Kidney capillary endothelial cell (primary cell): ENCODE measurements at regions not wholly inside any gene's neighbourhood (a gene's known extent, or its start where the extent isn't known, plus 50 kb on each side); places are given as distances from the start of the nearest gene placed in this dataset.
"Not testable (repeated sequence)": the region's sequence is repeated elsewhere in the genome, so short reads cannot be mapped to it uniquely, and the experiment has no call there.

Experiments used
- DNase-seq: peaks from one replicate; pipeline ENCODE4 v3.0.0-alpha.2; 2018; ENCODE audit warnings: low spot score

- no peak for DNase-seq
Measured at GRCh38 chr3:147471741-147472140, 62.6 kb downstream of the ZIC1 start.

- no peak for DNase-seq
Measured at GRCh38 chr3:147472846-147473245, 63.7 kb downstream of the ZIC1 start.

GRCh38 chr3:147483145-147483544 lies 74.0 kb downstream of the ZIC1 start:
- no peak for DNase-seq

- DNase-seq: no peak
Measured at GRCh38 chr3:147483578-147483977, 74.4 kb downstream of the ZIC1 start.

- DNase-seq: no peak
Measured at GRCh38 chr3:147493065-147493464, 83.9 kb downstream of the ZIC1 start.

- DNase-seq: no peak
Measured at GRCh38 chr3:147493666-147494065, 84.5 kb downstream of the ZIC1 start.

GRCh38 chr3:147497286-147497685 lies 88.1 kb downstream of the ZIC1 start:
- no peak for DNase-seq

- no peak for DNase-seq
Measured at GRCh38 chr3:147507638-147508286, 98.6 kb downstream of the ZIC1 start.

GRCh38 chr3:147509448-147509847 lies 100.3 kb downstream of the ZIC1 start:
- DNase-seq: no peak

GRCh38 chr3:147513785-147514184 lies 104.6 kb downstream of the ZIC1 start:
- DNase-seq: no peak

- no peak for DNase-seq
Measured at GRCh38 chr3:147514366-147515160, 105.4 kb downstream of the ZIC1 start.

- no peak for DNase-seq
Measured at GRCh38 chr3:147518465-147518864, 109.3 kb downstream of the ZIC1 start.

- DNase-seq: peak; percentile 41
Measured at GRCh38 chr3:147521646-147522045, 112.5 kb downstream of the ZIC1 start.

- not testable (repeated sequence) for DNase-seq
Measured at GRCh38 chr3:147522780-147523179, 113.6 kb downstream of the ZIC1 start.

GRCh38 chr3:147529551-147529950 lies 120.4 kb downstream of the ZIC1 start:
- no peak for DNase-seq

- DNase-seq: no peak
Measured at GRCh38 chr3:147538034-147538433, 128.9 kb downstream of the ZIC1 start.

GRCh38 chr3:147540921-147541320 lies 131.8 kb downstream of the ZIC1 start:
- DNase-seq: no peak

- no peak for DNase-seq
Measured at GRCh38 chr3:147544290-147544689, 135.1 kb downstream of the ZIC1 start.

- DNase-seq: no peak
Measured at GRCh38 chr3:147551491-147551890, 142.3 kb downstream of the ZIC1 start.

GRCh38 chr3:147554332-147554731 lies 145.2 kb downstream of the ZIC1 start:
- no peak for DNase-seq

- DNase-seq: no peak
Measured at GRCh38 chr3:147572970-147573340, 163.8 kb downstream of the ZIC1 start.

- no peak for DNase-seq
Measured at GRCh38 chr3:147574621-147575020, 165.5 kb downstream of the ZIC1 start.

- DNase-seq: no peak
Measured at GRCh38 chr3:147575391-147575790, 166.2 kb downstream of the ZIC1 start.

GRCh38 chr3:147582642-147583041 lies 173.5 kb downstream of the ZIC1 start:
- DNase-seq: no peak
